GM18505 (cell line): ENCODE measurements at regions not wholly inside any gene's neighbourhood (a gene's known extent, or its start where the extent isn't known, plus 50 kb on each side); places are given as distances from the start of the nearest gene placed in this dataset.
"Not testable (repeated sequence)": the region's sequence is repeated elsewhere in the genome, so short reads cannot be mapped to it uniquely, and the experiment has no call there.

ENCODE experiments used
- ATAC-seq: cut with Tn5 transposase; IDR thresholded peaks from one replicate; pipeline ENCODE4 v1.9.1; 2021; ENCODE audit not compliant: unreplicated experiment
- POLR2A ChIP-seq: IDR thresholded peaks from 4 replicates; pipeline ENCODE4 v1.6.1; 2011; ENCODE audit warnings: borderline replicate concordance; ENCODE audit not compliant: insufficient read depth, insufficient read length; ENCODE audit errors: extremely low read depth

DNA sequence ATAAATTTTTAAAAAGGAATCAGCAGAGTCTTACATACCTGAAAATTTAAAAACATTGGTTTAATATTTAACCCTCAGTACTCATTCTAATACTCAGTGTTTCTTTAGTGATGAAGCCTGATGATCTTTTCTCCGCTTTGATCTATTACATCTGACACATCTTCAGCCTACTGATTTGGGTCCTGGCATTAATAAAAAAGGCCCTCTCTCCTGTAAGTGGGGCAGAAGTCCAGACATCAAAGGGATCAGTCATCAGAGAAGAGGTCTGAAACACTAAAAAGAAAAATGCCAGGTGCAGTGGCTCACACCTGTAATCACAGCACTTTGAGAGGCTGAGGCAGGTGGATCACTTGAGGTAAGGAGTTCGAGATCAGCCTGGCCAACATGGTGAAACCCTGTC, 581.1 kb upstream of the LRATD1 start:
- no peak for ATAC-seq
- no peak for TF ChIP-seq POLR2A

DNA sequence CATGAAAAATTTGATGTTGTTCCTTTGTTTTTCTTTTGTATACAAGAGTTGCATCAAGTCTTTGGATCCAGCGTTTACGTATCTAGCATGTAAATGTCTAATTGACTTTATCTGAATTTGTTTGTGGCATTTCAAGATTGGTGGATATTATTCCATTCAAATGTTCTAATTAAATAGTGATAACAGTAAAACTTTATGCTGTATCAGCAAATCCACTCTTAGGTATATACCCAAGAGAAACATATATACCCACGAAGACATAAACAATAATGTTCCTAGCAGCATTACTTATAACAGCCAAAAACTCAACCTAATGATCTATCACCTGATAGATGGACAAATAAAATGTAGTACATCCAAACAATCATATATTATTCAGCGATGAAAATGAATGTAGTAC, 579.4 kb upstream of the LRATD1 start:
- no peak for TF ChIP-seq POLR2A
- ATAC-seq, result no peak

- no peak for ATAC-seq
- no peak for TF ChIP-seq POLR2A
Measured at GRCh38 chr2:14064346-14064745, 568.2 kb upstream of the LRATD1 start.

DNA sequence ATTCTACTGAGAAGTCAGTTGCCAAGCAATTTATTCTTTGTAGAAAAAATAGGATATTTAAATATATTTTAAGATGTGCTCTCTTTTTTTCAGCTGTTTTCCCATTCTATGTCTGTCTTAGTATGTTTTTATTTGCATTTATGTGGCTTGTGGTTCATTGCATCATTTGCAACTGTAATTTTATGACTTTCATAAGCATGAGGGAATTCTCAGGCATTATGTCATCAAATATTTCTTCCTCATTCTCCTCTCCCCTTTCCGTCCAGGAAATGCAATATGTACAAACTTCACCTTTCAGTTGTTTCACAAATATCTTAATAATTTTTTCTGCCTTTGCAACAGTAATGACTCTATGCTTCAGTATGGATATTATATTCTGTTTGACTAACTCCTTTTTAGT, 560.2 kb upstream of the LRATD1 start:
- ATAC-seq, result no peak
- no peak for TF ChIP-seq POLR2A

GRCh38 chr2:14074691-14075090, 557.8 kb upstream of the LRATD1 start:
- TF ChIP-seq POLR2A, result no peak
- ATAC-seq, result no peak

GRCh38 chr2:14079576-14079975, 552.9 kb upstream of the LRATD1 start:
- TF ChIP-seq POLR2A, result no peak
- ATAC-seq, result no peak

GRCh38 chr2:14081521-14081920, 551.0 kb upstream of the LRATD1 start:
- ATAC-seq, result no peak
- no peak for TF ChIP-seq POLR2A

DNA sequence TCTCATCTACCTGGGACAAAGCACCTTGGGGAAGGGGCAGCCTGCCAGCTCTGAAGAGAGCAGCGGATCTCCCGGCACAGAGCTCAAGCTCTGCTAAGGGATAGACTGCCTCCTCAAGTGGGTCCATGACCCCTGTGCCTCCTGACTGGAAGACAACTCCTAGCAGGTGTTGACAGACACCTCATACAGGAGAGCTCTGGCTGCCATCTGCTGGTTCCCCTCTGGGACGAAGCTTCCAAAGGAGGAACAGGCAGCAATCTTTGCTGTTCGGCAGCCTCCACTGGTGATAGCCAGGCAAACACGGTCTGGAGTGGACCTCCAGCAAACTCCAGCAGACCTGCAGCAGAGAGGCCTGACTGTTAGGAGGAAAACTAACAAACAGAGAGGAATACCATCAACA, 549.9 kb upstream of the LRATD1 start:
- ATAC-seq, result no peak
- no peak for TF ChIP-seq POLR2A

DNA sequence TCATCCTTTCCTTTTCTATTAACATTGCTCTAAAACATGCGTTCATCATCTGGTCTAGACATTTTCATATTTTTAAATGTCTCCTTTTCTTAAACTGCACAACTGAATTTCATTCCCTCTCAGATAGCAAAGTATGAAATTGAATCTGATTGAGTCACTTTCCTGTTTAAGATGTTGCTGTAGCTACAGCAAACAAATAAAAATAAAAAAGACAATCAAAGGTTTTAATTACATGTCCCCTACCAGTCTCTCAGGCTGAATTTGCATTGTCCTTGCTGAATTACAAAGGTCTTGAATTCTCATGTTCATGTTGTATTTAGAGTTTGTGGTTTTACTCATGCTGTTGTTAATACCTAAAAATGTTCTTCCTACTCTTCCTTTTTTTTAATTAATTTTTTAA, 537.9 kb upstream of the LRATD1 start:
- no peak for ATAC-seq
- TF ChIP-seq POLR2A, result no peak

DNA sequence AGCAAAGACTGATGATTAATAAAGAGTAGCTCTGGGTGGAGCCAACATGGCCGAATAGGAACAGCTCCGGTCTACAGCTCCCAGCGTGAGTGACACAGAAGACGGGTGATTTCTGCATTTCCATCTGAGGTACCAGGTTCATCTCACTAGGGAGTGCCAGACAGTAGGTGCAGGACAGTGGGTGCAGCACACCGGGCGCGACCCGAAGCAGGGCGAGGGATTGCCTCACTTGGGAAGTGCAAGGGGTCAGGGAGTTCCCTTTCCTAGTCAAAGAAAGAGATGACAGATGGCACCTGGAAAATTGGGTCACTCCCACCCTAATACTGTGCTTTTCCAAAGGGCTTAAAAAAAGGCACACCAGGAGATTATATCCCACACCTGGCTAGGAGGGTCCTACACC, 533.4 kb upstream of the LRATD1 start:
- ATAC-seq, result not testable (repeated sequence)

DNA sequence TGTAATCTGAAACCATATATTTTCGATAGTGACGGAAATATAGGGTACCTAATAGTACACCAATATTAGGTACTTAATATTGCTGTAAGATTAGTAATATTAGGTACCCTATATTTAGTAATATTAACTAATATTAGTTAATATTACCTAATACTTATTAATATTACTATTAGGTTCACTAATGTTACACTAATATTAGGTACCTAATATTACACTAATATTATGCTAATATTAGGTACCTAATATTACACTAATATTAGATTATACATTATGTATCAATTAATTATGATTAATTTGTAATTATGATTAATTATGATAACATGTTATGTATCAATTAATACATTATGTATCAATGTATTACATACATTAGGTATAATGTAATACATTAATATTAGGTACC, 518.2 kb upstream of the LRATD1 start:
- no peak for TF ChIP-seq POLR2A
- no peak for ATAC-seq

DNA sequence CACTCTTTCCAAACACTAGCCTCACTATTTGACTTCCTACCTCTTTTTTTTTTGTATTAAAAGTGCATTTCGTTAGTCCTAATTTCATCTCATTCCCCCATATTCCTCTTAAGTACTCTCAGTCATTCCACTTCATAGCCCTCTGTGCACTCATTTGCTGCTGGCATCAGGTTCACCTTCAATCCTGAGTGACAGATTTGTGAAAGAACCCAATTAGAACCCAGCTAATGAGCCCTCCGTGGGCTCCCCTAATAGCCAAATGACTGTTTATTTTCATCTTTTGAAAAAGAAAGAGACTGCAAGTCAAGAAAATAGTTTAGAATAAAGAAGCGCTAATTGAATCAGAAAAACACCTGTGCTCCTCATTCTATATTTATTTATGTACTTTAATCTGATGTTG, 512.1 kb upstream of the LRATD1 start:
- ATAC-seq, result no peak
- TF ChIP-seq POLR2A, result no peak

- TF ChIP-seq POLR2A, result no peak
- no peak for ATAC-seq
Measured at GRCh38 chr2:14123436-14124103, 508.9 kb upstream of the LRATD1 start.

DNA sequence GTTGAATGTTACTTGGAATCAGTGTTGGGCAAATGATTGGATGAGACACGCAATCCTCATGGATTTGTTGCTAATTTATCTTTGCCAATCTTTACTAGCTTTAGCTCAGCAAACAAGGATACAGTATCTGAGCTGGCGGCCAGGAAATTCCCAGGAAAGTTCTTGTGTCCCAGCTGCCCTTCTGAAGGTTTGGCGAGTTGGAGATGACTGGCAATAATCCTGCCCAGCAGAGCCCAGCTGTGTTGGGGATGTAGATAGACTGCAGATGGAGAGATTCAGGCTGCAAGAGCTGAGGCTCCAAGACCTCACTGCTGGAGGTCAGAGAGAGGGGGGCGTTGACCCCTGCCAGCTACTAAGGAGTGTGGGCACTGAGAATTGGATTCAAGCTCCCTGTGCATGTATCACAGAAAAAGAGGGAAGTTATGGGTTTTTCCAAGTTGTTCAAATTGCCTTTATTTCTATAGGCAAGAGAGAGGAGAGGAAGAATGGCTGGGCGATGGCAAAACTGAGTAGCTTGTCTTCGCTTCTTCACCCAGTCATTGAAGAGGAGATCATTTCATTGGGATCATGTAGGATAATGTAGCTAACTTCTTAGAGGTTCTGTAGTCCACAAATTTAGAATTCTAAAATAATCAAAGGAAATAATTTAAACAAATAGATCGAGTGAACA, 506.8 kb upstream of the LRATD1 start:
- TF ChIP-seq POLR2A, result no peak
- ATAC-seq, result no peak

DNA sequence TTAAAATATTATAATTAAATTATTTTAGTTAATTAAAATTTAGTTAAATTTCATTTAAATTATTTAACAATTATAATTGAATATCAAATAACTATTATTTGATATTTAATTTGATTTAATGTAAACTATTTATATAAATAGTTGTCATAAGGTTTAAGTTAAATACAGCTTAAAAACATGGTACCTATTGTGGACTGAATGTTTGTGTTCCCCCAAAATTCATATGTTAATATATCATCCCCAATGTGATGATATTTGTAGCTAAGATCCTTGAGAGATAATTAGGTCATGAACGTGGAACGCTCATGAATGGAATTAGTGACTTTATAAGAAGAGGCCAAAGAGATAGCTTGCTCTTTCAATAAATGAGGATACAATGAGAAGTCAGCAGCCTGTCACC, 505.7 kb upstream of the LRATD1 start:
- no peak for TF ChIP-seq POLR2A
- no peak for ATAC-seq
